ENCODE measurements at regions not wholly inside any gene's neighbourhood (a gene's known extent, or its start where the extent isn't known, plus 50 kb on each side); places are given as distances from the start of the nearest gene placed in this dataset.

DNA sequence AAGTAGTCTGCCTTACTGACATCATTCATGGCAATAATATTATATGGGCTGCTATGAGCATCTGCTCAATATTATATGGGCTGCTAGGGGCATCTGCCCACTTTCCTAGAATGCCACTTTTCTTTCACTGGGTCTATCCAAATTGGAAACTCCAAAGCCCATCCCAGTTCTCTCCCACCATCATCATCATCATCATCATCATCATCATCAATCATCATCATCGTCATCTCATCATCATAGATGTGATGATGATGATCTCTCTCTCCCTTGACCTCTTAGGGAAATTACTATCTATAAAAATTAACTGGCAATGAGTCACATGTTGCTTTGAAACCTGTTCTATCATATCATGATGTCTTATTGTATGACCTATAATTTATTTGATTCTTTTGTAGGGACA is 222.0 kb downstream of the TJP1 start:
- ChIA-PET POLR2A (no interaction called here), CTCF (no interaction called here)
- no peak for DNase-seq (ENCODE audit: low read depth, low spot score)
- no peak overlapping the region for H3K4me3 ChIP-seq (ENCODE audit: low read depth, low read length)
- TF ChIP-seq CTCF (IDR thresholded peaks at IDR 0.05; ENCODE audit: insufficient read depth, low read length, missing control alignments) = no peak

- ChIA-PET CTCF (interaction anchor here (0.7 to 2.3 kb wide), 12 partner anchors 8 to 478 kb away, joined by 3 to 8 read pairs (median 4); no protein-coding TSS in a partner anchor), POLR2A (no interaction called here)
- no peak for TF ChIP-seq CTCF (IDR thresholded peaks at IDR 0.05; ENCODE audit: insufficient read depth, low read length, missing control alignments)
- no peak overlapping the region for H3K4me3 ChIP-seq (ENCODE audit: low read depth, low read length)
- DNase-seq (ENCODE audit: low read depth, low spot score) = no peak
These were observed 226.0 kb downstream of the TJP1 start for GRCh38 chr15:29596266-29596665.

DNA sequence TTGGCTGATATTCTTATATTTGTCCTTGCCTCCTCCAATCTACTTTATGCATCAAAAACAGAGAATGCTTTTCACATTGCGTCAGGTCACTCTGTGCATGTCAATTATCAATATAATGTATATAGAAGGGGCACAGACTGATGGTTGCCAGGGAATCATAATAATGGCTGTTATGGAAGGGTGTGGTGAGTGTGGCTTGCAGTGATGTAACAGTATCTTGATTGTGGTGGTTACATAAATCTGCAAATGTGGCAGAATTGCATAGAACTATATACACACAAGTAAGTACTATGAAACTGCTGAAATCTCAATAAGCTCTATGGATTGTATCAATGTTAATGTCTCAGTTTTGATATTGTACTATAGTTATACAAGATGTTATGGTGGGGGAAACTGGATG is 228.6 kb downstream of the TJP1 start:
- no peak for DNase-seq (ENCODE audit: low read depth, low spot score)
- TF ChIP-seq CTCF (IDR thresholded peaks at IDR 0.05; ENCODE audit: insufficient read depth, low read length, missing control alignments) = no peak
- ChIA-PET CTCF (interaction anchor here (1.0 kb wide), 1 partner anchor 18 kb away, joined by 3 read pairs; no protein-coding TSS in a partner anchor), POLR2A (no interaction called here)
- no peak overlapping the region for H3K4me3 ChIP-seq (ENCODE audit: low read depth, low read length)

DNA sequence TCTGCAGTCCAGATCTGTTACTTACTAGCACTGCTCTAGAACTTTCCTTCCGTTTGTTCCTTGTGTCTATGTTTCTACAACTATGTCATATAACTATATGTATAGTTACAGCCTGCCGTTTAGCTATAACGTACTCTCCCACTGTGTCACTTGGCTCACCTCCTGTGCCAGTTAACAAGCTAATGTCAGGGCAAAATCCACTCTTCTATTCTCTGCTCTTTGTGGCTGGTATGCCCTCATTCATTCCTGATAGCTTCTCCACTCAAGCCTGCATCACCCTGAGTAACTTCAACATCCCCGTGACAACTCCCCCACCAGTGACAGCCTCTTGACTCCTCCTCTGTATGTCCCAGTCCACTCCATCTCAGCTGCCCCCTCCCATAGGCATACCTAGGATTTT is 229.2 kb downstream of the TJP1 start:
- no peak for TF ChIP-seq CTCF (IDR thresholded peaks at IDR 0.05; ENCODE audit: insufficient read depth, low read length, missing control alignments)
- no peak for DNase-seq (ENCODE audit: low read depth, low spot score)
- no peak overlapping the region for H3K4me3 ChIP-seq (ENCODE audit: low read depth, low read length)
- ChIA-PET CTCF (interaction anchor here (1.0 kb wide), 1 partner anchor 19 kb away, joined by 3 read pairs; no protein-coding TSS in a partner anchor), POLR2A (no interaction called here)

GRCh38 chr15:29590701-29591100 is 231.6 kb downstream of the TJP1 start:
- CTCF ChIA-PET = no interaction called here
- POLR2A ChIA-PET = no interaction called here

DNA sequence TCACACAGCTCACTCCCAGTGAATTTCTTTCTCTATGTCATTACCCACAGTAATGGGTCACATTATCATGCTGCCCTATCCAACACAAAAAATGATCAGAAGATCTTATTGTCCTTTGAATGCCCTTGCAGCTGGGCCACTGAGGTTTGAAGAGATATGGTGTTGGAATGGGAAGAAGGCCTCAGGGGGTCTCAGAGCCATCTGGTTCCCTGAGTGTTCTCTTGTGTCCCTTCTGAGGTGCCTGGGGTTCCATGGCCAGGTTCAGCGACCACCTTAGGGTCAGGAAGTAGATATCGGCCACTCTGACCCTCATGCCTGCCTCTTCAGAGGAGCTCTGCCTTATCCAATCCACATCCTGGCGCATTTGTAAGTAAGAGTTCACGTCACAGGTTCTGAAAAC is 232.3 kb downstream of the TJP1 start:
- H3K4me3 ChIP-seq (ENCODE audit: low read depth, low read length) = no peak overlapping the region
- POLR2A ChIA-PET = no interaction called here
- DNase-seq (ENCODE audit: low read depth, low spot score) = no peak
- no peak for TF ChIP-seq CTCF (IDR thresholded peaks at IDR 0.05; ENCODE audit: insufficient read depth, low read length, missing control alignments)
- CTCF ChIA-PET = interaction anchor here (1.1 kb wide), 1 partner anchor 21 kb away, joined by 3 read pairs; no protein-coding TSS in a partner anchor

More at GRCh38 chr15:29590701-29591100, 231.6 kb downstream of the TJP1 start:
- H3K4me3 ChIP-seq (ENCODE audit: low read depth, low read length) = no peak overlapping the region
- DNase-seq (ENCODE audit: low read depth, low spot score) = no peak
- TF ChIP-seq CTCF (IDR thresholded peaks at IDR 0.05; ENCODE audit: insufficient read depth, low read length, missing control alignments) = no peak
